Colonic mucosa (tissue), 4 donors: ENCODE measurements at regions not wholly inside any gene's neighbourhood (a gene's known extent, or its start where the extent isn't known, plus 50 kb on each side); places are given as distances from the start of the nearest gene placed in this dataset.
"Not testable (repeated sequence)": the region's sequence is repeated elsewhere in the genome, so short reads cannot be mapped to it uniquely, and the experiment has no call there.

ENCODE experiments used
- DNase-seq: peaks from one replicate; pipeline ENCODE4 v3.0.0-alpha.2; 2020
- H3K27ac ChIP-seq: fragments of 200-600 bp; one replicate; pipeline ENCODE4 v1.8.0; 2021
- H3K27me3 ChIP-seq: fragments of 200-600 bp; one replicate; pipeline ENCODE4 v1.8.0; 2021
- H3K36me3 ChIP-seq: fragments of 200-600 bp; one replicate; pipeline ENCODE4 v1.8.0; 2021
- H3K4me1 ChIP-seq: fragments of 200-600 bp; one replicate; pipeline ENCODE4 v1.8.0; 2021; ENCODE audit warnings: mild to moderate bottlenecking
- H3K4me3 ChIP-seq: fragments of 200-600 bp; one replicate; pipeline ENCODE4 v1.8.0; 2021
- H3K9ac ChIP-seq, 2 donors: one replicate each; pipeline ENCODE4 v1.7.0; 2013; ENCODE audit warnings: control low read depth in 2 of 2, low read depth in 2 of 2, low read length in 2 of 2
- H3K9me3 ChIP-seq: fragments of 200-600 bp; one replicate; pipeline ENCODE4 v1.8.0; 2021
- intact Hi-C: fragments of 100-400 bp; cut with DNase I; formaldehyde crosslinking; loops from one replicate; pipeline ENCODE4 v1.14.1; 2022
- TF ChIP-seq, protein P1 (sequence below): fragments of 200-600 bp; IDR thresholded peaks from one replicate; pipeline ENCODE4 v1.8.0; 2022; ENCODE audit warnings: antibody characterized with exemption, mild to moderate bottlenecking
- donor health status: healthy.
- donor health status: DM: no; HTN: no; CAD: no.
- donor health status: DM: no; HTN: no; CAD: no.

DNA sequence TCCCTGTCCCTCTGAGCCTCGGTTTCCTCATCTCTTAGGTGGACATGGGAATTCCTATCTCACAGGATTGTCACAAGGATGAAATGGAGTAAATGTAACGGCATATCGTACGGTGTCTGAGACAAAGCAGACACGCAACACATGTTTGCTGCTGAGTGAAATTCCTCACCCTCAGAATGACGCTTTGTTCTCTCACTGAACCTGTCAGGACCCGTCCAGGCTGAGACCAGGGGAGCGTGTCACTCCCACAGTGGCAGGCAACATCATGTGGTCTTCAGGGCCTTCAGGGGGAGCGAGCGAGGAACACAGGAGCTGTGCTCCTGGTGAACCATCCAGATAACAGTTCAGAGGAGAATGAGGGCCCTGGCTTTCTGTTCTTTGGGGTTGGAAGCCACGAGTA lies 74.2 kb downstream of the TOMM20 start:
- DNase-seq = no peak
- H3K27ac ChIP-seq = no peak overlapping the region
- TF ChIP-seq, protein P1, sequence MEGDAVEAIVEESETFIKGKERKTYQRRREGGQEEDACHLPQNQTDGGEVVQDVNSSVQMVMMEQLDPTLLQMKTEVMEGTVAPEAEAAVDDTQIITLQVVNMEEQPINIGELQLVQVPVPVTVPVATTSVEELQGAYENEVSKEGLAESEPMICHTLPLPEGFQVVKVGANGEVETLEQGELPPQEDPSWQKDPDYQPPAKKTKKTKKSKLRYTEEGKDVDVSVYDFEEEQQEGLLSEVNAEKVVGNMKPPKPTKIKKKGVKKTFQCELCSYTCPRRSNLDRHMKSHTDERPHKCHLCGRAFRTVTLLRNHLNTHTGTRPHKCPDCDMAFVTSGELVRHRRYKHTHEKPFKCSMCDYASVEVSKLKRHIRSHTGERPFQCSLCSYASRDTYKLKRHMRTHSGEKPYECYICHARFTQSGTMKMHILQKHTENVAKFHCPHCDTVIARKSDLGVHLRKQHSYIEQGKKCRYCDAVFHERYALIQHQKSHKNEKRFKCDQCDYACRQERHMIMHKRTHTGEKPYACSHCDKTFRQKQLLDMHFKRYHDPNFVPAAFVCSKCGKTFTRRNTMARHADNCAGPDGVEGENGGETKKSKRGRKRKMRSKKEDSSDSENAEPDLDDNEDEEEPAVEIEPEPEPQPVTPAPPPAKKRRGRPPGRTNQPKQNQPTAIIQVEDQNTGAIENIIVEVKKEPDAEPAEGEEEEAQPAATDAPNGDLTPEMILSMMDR = no peak
- no peaks in the 10 kb centered on the region for H3K4me1 ChIP-seq
- H3K4me3 ChIP-seq = no peak overlapping the region
- no peaks in the 10 kb centered on the region for H3K36me3 ChIP-seq
- H3K9me3 ChIP-seq = no peaks in the 10 kb centered on the region
- H3K9ac ChIP-seq = no peak overlapping the region
- no peaks in the 10 kb centered on the region for H3K27me3 ChIP-seq
- intact Hi-C loops = no loop called here

DNA sequence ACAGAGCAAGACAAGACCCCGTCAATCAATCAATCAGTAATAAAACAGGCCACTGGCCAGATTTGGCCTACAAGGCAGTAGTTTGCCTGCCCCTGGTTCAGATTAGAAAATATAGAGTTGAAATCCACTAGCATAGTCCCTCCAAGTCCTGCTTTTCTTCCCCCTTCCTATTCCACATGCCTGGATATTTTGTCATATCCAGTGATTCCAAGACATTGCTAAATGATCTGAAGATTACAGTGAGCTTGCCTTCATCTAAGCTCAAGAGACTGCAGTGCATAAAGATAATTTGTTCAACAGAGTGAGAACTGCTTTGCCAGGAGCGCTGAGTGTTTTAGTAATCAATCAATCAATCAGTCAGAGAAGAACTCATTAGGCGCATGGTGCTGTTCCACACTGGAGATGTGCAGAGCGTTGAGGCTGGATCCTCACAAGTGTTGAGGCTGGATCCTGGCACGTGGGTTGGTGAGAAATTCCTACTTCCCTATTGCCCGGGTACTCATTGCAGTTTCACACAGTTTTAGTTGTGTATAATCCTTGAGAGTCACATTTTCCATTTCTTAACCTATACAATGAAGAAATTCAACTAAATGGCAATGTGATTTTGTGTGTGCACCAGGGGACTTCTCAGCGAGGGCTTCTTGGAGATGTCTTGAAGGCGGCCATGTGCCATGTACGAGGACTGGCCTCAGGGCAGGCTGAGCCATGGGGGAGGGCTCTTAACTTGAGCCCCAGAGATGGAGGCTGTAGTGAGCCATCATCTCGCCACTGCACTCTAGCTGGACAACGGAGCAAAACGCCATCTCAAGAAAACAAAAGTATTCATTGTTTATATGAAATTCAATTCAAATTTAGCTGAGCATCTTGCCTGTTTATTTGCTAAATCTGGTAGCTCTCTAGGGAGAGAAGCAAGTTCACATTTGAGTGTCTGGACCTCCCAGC lies 76.3 kb downstream of the TOMM20 start:
- TF ChIP-seq, protein P1 = no peak
- H3K36me3 ChIP-seq = no peaks in the 10 kb centered on the region
- DNase-seq = no peak
- H3K27ac ChIP-seq = no peak overlapping the region
- intact Hi-C loops = no loop called here
- no peaks in the 10 kb centered on the region for H3K4me1 ChIP-seq
- H3K9me3 ChIP-seq = no peaks in the 10 kb centered on the region
- no peak overlapping the region for H3K4me3 ChIP-seq
- no peaks in the 10 kb centered on the region for H3K27me3 ChIP-seq
- no peak overlapping the region for H3K9ac ChIP-seq

DNA sequence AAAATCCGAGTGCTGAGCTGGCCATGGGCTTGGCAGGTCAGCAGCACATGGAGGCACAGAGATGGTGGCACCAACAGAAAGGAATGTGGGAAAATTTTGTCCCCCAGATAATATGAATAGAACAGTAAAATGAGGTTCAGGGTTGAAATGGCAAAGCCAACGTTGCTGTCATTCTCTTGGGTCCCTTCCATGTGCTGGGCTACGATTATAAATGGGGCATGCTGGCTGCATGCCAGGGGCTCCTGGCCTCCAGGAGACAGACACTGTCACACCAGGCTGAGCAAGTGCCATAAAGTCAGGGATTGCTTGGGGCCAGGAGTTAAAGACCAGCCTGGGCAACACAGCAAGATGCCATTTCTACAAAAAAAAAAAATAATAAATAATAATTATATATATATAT lies 77.1 kb downstream of the TOMM20 start:
- Histone ChIP-seq H3K4me3 (no peak overlapping the region), H3K9ac (no peak overlapping the region), H3K27me3 (no peaks in the 10 kb centered on the region), H3K36me3 (no peaks in the 10 kb centered on the region), H3K4me1 (no peaks in the 10 kb centered on the region), H3K9me3 (no peaks in the 10 kb centered on the region), H3K27ac (no peak overlapping the region)
- intact Hi-C loops = no loop called here
- TF ChIP-seq, protein P1 = no peak
- no peak for DNase-seq

DNA sequence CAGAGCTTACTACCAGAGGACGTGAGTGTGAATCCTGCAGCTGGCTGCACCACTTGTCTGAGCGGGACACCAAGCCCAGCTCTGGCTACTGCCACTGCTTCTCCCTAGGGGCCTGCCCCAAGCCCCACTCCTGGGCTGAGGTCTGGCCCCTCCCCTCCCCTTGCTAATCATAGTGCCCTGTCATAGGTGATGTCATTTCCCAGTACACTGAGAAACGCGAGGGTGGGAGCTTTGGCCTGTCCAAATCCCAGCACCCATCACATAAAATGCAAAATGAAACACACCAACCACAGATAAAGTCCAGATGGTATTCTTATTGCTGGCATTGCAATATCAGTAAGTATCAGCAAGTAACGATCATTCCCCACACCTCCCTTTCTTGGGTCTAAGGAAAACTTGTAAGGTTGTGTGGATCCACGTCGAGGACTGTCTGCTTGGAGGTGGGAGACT lies 77.7 kb downstream of the TOMM20 start:
- Histone ChIP-seq H3K4me3 (no peak overlapping the region), H3K4me1 (no peaks in the 10 kb centered on the region), H3K9ac (no peak overlapping the region), H3K9me3 (no peaks in the 10 kb centered on the region), H3K27me3 (no peaks in the 10 kb centered on the region), H3K27ac (peak overlapping the region; percentile 4), H3K36me3 (no peaks in the 10 kb centered on the region)
- DNase-seq = no peak
- TF ChIP-seq, protein P1 = no peak
- intact Hi-C loops = no loop called here

DNA sequence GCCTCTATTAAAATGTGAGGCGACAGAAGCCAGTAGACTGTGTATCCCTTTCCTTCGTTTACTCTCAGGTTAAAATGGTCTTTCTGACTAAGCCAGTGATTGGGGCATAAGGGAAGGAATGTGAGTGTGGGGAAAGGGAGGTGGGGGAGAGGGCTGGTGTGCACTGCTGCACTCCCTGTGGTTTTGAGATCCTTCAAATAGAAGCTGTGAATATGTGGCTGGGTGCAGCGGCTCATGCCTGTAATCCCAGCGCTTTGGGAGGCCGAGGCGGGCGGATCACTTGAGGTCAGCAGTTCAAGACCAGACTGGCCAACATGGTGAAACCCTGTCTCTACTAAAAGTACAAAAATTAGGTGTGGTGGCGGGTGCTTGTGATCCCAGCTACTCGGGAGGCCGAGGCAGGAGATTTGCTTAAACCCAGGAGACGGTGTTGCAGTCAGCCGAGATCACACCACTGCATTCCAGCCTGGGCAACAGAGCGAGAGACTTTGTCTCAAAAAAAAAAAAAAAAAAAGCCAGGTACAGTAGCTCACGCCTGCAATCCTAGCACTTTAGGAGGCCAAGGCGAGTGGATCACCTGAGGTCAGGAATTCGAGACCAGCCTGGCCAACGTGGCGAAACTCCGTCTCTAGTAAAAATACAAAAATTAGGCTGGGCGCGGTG lies 78.8 kb downstream of the TOMM20 start:
- DNase-seq, H3K9me3 ChIP-seq, intact Hi-C loops, H3K27ac ChIP-seq, H3K36me3 ChIP-seq, H3K4me1 ChIP-seq, H3K27me3 ChIP-seq, H3K4me3 ChIP-seq: not testable (repeated sequence)
- H3K9ac ChIP-seq = peak overlapping the region in 1 of 2 donors; percentile 34

DNA sequence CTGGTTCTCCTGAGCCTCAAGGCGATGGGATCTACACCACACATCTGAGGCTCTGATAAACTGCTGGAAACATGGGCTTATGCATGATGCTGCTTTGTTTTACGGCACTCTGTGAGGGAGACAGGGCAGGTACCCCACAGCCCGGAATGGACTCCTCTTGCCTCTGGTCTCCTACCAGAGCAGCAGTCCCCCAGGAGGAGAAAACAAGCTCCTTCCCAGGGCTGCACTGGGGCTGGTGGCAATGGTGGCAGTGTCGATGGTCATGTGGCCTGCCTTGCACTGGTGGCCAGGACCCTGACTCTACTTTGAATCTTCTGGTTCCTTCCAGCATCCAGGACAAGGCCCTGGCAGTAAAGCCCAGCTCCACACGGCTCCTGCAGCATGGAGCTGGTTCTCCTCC lies 79.4 kb downstream of the TOMM20 start:
- no peaks in the 10 kb centered on the region for H3K36me3 ChIP-seq
- H3K27me3 ChIP-seq = no peaks in the 10 kb centered on the region
- TF ChIP-seq, protein P1 = no peak
- H3K9me3 ChIP-seq = no peaks in the 10 kb centered on the region
- H3K4me1 ChIP-seq = no peaks in the 10 kb centered on the region
- H3K27ac ChIP-seq = no peak overlapping the region
- no peak for DNase-seq
- peak overlapping the region; percentile 2 to 34 for H3K9ac ChIP-seq
- intact Hi-C loops = no loop called here
- no peak overlapping the region for H3K4me3 ChIP-seq
